ENCODE measurements at regions not wholly inside any gene's neighbourhood (a gene's known extent, or its start where the extent isn't known, plus 50 kb on each side); places are given as distances from the start of the nearest gene placed in this dataset.

DNA sequence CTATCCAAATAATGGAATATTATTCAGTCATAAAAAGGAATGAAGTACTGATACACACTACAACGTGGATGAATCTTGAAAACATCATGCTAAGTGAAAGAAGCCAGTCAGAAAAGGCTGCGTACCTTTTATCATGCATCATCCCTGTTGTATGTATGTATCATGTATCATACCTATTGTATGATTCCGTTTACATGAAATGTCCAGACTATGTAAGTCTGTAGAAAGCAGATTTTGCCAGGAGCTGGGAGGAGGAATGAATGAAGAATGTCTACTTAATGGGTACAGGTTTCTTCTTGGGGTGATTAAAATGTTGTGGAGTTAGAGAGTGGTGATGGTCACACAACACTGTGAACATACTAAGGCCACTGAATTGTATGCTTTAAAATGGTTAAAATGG, 135.9 kb upstream of the KLF14 start:
- Mint-ChIP-seq H3K9me3 (no peaks in the 10 kb centered on the region), H3K36me3 (peaks cover 24 to 84% of the 10 kb centered on the region in 2 donors), H3K27ac (peak overlapping the region in 1 of 2 donors; percentile 47)
- ATAC-seq (no peak), DNase-seq (ENCODE audit: low spot score in 2 of 2) (no peak)

DNA sequence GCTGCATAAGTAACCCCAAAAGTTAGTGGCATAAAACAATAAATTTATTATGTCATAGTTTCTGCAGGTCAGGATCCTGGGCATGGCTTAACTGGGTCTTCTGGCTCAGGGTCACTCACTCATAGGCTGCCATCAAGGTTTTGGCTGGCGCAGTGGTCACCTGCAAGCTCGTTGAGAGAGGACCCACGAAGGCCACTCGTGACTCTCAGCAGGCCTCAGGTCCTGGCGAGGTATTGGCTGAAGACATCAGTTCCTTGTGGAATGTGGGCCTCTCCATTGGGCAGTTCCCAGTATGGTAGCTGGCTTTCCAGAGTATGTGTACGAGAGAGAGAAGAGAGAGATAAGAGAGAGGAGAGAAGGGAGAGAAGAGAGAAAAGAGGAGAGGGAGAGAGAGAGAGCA, 138.3 kb upstream of the KLF14 start:
- peak; percentile 6 to 19 for ATAC-seq
- Mint-ChIP-seq H3K27ac (peak overlapping the region; percentile 66 to 89), H3K36me3 (peaks cover 17 to 80% of the 10 kb centered on the region in 2 donors), H3K9me3 (no peaks in the 10 kb centered on the region)
- no peak for DNase-seq (ENCODE audit: low spot score in 2 of 2)

DNA sequence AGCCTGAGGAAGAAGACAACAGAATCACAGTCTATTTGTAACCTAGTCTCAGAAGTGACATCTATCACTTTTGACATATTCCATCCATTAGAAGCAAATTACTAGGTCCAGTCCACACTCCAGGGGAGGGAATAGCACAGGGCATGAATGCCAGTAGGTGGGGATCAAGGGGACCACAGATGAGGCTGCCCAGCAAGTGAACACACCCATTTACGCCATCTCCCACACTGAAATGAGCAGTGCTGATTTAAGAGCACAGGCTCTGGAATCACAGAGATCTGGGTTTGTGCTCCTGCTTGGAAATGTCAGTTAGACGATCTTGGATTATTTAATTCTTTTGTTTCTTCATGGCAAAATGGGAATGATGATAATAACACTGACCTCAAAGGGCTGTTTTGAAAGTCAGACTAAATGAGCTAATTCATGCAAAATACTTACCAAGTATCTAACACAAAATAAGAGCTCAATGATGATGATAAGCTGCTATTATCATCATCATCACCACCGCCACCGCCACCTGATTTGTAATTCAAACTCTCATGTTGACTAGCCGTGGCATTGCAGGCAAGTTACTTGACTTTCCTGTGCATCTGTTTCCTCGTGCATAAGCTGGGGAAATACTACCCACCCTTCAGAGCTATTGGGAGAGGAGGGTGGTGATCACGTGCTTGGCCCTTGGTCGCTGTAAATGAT, 138.9 kb upstream of the KLF14 start:
- DNase-seq (ENCODE audit: low spot score in 2 of 2) (no peak), ATAC-seq (peak in 1 of 2 donors; percentile 15)
- H3K27ac Mint-ChIP-seq, result peak overlapping the region; percentile 66 to 94
- H3K36me3 Mint-ChIP-seq, result peaks cover 16 to 75% of the 10 kb centered on the region in 2 donors
- no peaks in the 10 kb centered on the region for H3K9me3 Mint-ChIP-seq

DNA sequence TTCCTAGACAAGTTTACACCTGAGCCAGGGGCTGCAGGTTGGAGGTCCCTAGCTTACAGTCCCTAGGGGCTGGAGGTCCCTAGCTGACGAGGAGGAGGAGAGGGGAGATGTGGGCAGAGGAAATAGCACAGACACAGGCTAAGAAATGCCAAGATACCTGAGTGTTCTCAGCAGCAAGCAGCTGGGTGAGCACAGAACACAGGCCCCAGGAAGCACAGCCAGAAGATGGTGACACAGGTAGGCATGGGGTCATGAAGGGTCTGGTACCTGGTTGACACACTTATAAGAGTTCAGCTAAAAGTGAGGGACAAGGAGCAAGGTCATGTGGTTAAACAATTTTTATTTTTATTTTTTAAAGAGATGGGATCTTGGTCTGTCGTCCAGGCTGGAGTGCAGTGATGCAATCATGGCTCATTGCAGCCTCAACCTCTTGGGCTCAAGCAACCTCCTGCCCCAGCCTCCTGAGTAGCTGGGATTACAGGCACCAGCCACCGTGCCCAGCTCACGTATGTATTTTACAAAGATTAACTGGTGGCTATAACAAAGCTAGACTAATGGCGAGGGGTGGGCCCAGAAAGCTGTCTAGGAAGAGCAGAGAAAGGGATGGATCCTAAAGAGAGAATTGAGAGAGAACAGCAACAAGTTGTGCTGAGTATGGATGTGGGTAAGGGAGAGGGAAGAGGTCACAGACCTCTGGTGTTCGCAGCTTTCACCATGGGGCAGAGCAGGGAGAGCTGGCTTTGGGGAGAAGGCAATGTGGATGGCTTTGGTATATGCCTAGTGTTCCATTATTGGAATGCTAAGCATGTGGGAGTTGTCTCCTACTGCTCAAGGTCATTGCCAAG, 140.3 kb upstream of the KLF14 start:
- peak overlapping the region; percentile 48 to 94 for H3K27ac Mint-ChIP-seq
- H3K9me3 Mint-ChIP-seq, result no peaks in the 10 kb centered on the region
- H3K36me3 Mint-ChIP-seq, result peaks cover 19 to 72% of the 10 kb centered on the region in 2 donors
- ATAC-seq (peak in 1 of 2 donors; percentile 7), DNase-seq (ENCODE audit: low spot score in 2 of 2) (no peak)

DNA sequence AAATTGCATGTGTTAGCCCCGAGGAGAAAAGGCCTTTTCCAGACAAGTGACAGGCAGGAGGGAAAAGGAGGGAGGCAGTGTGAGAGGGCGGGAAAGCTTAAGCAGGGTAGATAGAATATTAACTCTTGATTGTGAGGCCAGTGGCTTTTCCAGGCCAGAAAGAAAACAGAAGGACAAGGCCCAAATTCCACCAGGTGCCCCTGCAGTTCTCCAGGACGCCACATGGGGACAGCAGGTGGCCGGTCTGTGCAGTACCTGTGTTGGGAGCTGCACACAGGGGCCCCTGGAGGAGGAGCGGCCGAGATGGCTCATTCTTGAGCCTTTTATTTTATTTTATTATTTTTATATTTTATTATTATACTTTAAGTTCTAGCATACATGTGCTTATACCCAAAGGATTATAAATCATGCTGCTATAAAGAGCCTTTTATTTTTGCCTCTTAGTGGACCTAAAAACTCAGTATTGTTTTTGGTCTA, 141.3 kb upstream of the KLF14 start:
- H3K36me3 Mint-ChIP-seq, result peaks cover 19 to 67% of the 10 kb centered on the region in 2 donors
- ATAC-seq (peak; percentile 32 to 63), DNase-seq (ENCODE audit: low spot score in 2 of 2) (peak in 1 of 2 donors; percentile 53)
- H3K9me3 Mint-ChIP-seq, result no peaks in the 10 kb centered on the region
- H3K27ac Mint-ChIP-seq, result peak overlapping the region; percentile 28 to 75

DNA sequence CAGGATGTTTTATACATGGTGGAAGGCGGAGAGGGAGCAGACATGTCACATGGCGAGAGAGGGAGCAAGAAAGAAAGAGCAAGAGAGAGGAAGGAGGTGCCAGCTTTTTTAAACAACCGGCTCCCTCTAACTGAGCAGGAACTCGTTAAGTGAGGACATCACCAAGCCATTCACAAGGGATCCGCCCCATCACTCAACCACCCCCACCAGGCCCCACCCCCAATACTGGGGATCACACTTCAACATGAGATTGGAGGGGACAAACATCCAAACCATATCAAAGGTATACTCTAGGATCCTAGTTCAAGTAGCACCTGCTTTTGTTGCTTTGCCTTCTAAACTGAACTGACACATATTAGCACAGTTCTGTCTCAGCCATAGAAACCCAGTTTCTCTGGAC, 141.9 kb upstream of the KLF14 start:
- DNase-seq (ENCODE audit: low spot score in 2 of 2), result no peak
- ATAC-seq, result peak in 1 of 2 donors; percentile 21
- Mint-ChIP-seq H3K36me3 (peaks cover 23 to 70% of the 10 kb centered on the region in 2 donors), H3K27ac (peak overlapping the region; percentile 28 to 32), H3K9me3 (no peaks in the 10 kb centered on the region)

DNA sequence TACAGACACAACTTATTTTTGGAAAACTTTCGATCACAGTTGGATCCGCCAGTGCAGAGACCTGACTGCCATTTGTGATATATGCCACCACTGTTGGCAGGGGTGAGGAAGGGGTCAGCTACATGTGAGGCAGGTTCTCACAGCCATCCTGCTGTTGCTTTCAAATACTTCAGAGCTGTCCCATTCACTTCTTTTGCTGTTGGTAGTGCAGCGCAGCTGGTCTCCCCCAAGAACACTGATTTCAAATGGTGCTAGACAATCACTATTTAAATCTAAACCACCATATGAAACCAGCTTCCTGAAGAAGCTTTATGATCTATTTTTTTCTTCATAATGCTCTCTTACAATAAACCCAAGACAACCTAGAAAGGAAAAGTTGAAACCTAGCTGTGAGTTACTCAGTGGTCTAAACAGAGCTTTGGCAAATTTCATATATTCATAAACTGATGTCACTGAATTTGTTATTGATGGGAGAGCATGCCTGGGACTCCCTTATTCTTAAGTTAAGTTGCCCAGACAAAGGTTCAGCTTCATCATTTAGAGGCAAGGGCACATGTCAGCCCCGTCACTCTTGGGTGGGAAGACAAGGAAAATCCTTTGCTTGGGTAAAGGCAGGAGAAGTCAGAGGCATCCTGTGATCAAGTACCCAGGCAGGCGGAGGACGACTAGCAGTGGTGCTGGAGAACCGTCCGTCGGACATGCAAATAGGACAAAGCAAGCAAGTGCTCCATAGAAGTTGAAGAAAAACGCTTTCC, 143.4 kb upstream of the KLF14 start:
- DNase-seq (ENCODE audit: low spot score in 2 of 2), result no peak
- H3K36me3 Mint-ChIP-seq, result peaks cover 33 to 74% of the 10 kb centered on the region in 2 donors
- H3K27ac Mint-ChIP-seq, result peak overlapping the region; percentile 38 to 61
- no peaks in the 10 kb centered on the region for H3K9me3 Mint-ChIP-seq
- no peak for ATAC-seq

DNA sequence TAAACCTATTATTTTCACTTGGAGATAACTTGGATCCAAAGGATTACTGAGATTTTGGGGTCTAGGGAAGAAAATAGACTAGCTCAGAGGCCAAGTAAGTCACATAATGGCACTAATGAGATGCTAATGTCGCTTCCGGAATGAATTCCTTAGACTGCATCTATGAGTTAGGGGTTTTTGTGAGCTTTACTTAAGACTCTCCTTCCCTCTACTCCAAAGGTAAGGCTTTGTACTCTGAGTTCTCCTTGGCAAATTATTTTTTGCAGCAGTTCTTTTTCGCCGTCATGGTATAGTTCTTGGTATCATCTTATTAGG, 143.9 kb upstream of the KLF14 start:
- DNase-seq (ENCODE audit: low spot score in 2 of 2), result no peak
- ATAC-seq, result no peak
- Mint-ChIP-seq H3K27ac (no peak overlapping the region), H3K9me3 (no peaks in the 10 kb centered on the region), H3K36me3 (peaks cover 34 to 72% of the 10 kb centered on the region in 2 donors)

DNA sequence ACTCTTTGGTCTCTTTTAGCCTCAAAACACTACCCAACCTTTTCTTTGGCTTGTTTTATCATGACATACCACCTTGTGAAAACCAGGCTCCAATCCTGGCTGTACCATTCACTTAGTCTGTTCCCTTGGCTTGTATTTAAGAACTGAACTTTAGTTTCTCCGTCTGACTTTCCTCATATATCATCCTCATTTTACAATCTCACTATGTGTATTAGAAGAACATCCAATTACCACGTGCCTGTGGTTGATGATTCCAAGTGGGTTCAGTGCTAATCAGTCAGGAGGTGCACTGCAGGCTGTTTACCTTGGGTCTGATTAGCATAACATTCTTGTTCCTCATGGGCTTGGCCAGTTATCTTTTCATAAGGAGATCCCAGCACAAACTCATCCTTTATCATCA, 144.8 kb upstream of the KLF14 start:
- peak overlapping the region; percentile 26 to 79 for H3K27ac Mint-ChIP-seq

DNA sequence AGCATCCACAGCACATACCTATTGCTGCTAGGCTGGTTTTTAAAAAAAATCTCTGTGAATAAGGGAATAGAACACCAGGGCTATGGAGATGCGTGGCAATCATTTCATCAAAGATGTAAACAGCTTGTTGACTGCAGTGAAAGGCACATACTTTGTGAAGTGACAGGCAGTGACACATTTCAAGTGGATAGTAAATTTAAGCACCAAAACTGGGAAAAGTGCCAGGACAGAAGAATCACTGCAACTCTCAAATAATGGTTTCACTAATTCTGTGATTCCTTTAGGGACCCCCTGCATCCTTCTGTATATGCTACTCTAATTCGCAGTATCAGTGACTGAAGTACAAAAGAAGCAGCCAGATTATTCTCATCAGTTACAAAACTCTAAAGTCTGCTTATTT, 145.2 kb upstream of the KLF14 start:
- Mint-ChIP-seq H3K36me3 (peaks cover 34 to 71% of the 10 kb centered on the region in 2 donors), H3K27ac (peak overlapping the region; percentile 26 to 79), H3K9me3 (no peaks in the 10 kb centered on the region)
- ATAC-seq (no peak), DNase-seq (ENCODE audit: low spot score in 2 of 2) (no peak)

More for the DNA sequence above, 144.8 kb upstream of the KLF14 start:
- Mint-ChIP-seq H3K36me3 (peaks cover 34 to 71% of the 10 kb centered on the region in 2 donors), H3K9me3 (no peaks in the 10 kb centered on the region)
- DNase-seq (ENCODE audit: low spot score in 2 of 2), result no peak
- no peak for ATAC-seq

DNA sequence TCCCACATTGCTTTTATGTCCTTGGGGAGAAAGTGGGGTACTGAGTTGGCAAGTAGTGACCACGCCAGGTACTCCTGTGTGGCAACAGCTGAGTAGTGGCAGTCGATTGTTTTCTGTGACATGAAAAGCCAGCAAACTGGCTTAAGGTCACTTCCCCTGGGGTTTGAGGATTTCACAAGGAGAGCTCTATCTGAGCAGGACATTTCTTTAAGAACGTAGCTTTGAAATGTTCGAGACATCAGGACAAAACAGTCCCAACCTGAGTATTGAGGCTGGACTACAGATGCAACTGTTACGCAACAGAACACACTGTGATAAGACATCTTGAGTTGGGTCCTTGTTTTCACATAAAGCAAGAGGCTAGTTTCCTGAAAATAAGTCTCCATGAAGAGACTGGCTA, 146.7 kb upstream of the KLF14 start:
- no peaks in the 10 kb centered on the region for H3K9me3 Mint-ChIP-seq
- peaks cover 38 to 72% of the 10 kb centered on the region in 2 donors for H3K36me3 Mint-ChIP-seq
- ATAC-seq, result no peak
- no peak for DNase-seq (ENCODE audit: low spot score in 2 of 2)
- peak overlapping the region; percentile 50 to 73 for H3K27ac Mint-ChIP-seq

DNA sequence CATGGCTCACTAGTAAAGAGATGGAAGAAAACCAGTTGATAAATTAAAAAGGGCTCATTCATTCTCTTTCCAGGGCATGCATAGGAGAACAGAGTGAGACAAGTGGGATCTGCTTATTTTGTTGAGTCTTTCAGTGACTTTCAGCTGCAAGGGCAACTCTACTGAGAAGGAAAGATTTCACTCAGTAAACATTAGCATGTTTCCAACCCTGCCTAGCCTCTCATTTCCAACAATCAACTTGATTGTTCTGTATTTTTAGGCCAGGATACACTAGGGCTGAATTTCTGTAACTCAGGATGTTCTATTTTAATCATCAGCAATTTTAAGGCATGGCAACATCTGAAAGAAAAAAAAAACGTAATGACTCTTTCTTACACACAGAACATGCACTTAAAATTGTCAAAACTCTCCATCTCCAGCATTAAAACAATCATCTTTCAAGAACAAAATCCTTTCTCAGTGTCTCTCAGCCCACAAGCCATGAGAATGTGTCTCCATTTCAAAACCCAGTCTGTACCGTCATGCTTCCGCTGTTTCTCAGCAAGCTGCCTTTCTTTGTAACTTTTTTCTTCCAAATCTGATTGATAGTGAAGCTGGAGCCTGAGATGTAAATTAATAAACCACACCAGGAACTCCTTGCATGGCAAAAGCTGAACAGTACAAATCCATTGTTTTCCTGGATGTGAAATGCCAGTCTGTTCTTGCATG, 147.2 kb upstream of the KLF14 start:
- Mint-ChIP-seq H3K9me3 (no peaks in the 10 kb centered on the region), H3K27ac (peak overlapping the region; percentile 50 to 73), H3K36me3 (peaks cover 38 to 71% of the 10 kb centered on the region in 2 donors)
- DNase-seq (ENCODE audit: low spot score in 2 of 2) (no peak), ATAC-seq (no peak)

DNA sequence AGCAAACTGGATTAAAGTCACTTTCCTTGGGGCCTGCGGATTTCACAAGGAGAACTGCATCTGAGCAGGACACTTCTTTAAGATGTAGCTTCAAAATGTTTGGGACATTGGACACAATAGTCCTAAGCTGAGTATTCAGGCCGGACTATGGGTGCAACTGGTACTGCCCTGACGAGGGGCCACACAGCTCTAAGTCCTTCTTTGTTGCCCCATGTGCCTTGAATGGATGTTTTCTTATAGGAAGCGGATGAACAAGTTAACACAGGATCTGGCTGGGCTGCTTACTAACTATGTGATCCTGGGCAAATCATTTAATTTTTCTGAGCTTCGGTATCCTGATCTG, 147.8 kb upstream of the KLF14 start:
- no peaks in the 10 kb centered on the region for H3K9me3 Mint-ChIP-seq
- H3K36me3 Mint-ChIP-seq, result peaks cover 38 to 66% of the 10 kb centered on the region in 2 donors
- DNase-seq (ENCODE audit: low spot score in 2 of 2), result no peak
- ATAC-seq, result no peak
- H3K27ac Mint-ChIP-seq, result peak overlapping the region; percentile 50 to 73

DNA sequence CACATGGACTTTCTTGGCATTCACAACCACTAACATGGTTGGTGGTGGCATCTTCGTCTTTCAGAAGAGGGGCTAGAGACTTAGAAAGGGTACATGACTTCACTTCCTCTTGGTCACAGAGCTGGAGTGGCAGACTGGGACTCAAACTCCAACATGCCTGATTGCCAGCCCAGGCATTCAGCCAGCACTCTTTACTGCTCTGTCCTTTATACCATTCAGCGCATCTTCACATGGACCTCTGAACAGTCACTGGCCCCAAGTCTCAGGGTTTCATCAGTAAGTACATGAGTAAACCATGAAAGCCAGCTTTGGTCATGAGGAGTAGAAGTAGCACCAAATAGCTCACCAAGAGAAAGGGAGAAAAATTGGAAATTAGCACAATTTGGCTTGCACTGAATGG, 148.4 kb upstream of the KLF14 start:
- H3K36me3 Mint-ChIP-seq, result peaks cover 35 to 65% of the 10 kb centered on the region in 2 donors
- H3K27ac Mint-ChIP-seq, result peak overlapping the region; percentile 71 to 72
- DNase-seq (ENCODE audit: low spot score in 2 of 2), result no peak
- ATAC-seq, result peak in 1 of 2 donors; percentile 7
- H3K9me3 Mint-ChIP-seq, result no peaks in the 10 kb centered on the region

DNA sequence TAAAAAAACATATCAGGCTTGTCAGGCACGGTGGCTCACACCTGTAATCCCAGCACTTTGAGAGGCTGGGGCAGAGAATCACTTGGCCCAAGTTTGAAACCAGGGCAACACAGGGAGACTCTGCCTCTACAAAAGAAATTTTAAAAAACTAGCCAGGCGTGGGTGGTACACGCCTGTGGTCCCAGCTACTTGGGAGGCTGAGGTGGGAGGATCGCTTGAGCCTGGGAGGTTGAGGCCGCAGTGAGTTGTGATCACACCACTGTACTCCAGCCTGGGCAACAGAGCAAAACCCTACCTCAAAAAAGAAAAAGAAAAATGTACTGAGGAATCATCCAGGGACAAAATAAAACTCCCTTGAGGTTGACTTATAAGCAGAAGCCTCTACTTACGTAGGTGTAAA, 149.9 kb upstream of the KLF14 start:
- no peaks in the 10 kb centered on the region for H3K9me3 Mint-ChIP-seq
- DNase-seq (ENCODE audit: low spot score in 2 of 2) (no peak), ATAC-seq (no peak)
- peaks cover 27 to 74% of the 10 kb centered on the region in 2 donors for H3K36me3 Mint-ChIP-seq
- peak overlapping the region; percentile 76 to 95 for H3K27ac Mint-ChIP-seq
